Smooth muscle cell (in vitro differentiated cells): ENCODE measurements at regions not wholly inside any gene's neighbourhood (a gene's known extent, or its start where the extent isn't known, plus 50 kb on each side); places are given as distances from the start of the nearest gene placed in this dataset.
A peak's percentile ranks its signal among the peaks of the same experiment; 100 is the strongest.

Source experiments
- DNase-seq: peaks from one replicate; lab custom pipeline; 2025; ENCODE audit not compliant: unreplicated experiment; lab: John Stamatoyannopoulos, UW
- H2AFZ ChIP-seq: fragments of 200-600 bp; sonication (generic); 2 replicates; pipeline ENCODE4 v1.6.0; 2016; ENCODE audit warnings: antibody characterized with exemption, low read depth, mild to moderate bottlenecking
- H3F3A ChIP-seq: fragments of 200-600 bp; sonication (generic); 2 replicates; pipeline ENCODE4 v1.6.0; 2017; ENCODE audit warnings: antibody characterized with exemption, low read depth
- H3K27ac ChIP-seq: fragments of 200-600 bp; sonication (generic); 2 replicates; pipeline ENCODE4 v1.5.1; 2016; ENCODE audit warnings: low read depth, mild to moderate bottlenecking
- H3K27me3 ChIP-seq: fragments of 200-600 bp; sonication (generic); 2 replicates; pipeline ENCODE4 v1.6.1; 2016; ENCODE audit warnings: low read depth, mild to moderate bottlenecking
- H3K36me3 ChIP-seq: fragments of 200-600 bp; sonication (generic); 2 replicates; pipeline ENCODE4 v1.5.1; 2016; ENCODE audit warnings: low read depth
- H3K4me1 ChIP-seq: fragments of 200-600 bp; sonication (generic); 2 replicates; pipeline ENCODE4 v1.5.1; 2016; ENCODE audit warnings: low read depth
- H3K4me2 ChIP-seq: fragments of 200-600 bp; sonication (generic); 2 replicates; pipeline ENCODE4 v1.6.0; 2016; ENCODE audit warnings: mild to moderate bottlenecking
- H3K4me3 ChIP-seq: fragments of 200-600 bp; sonication (generic); 2 replicates; pipeline ENCODE4 v1.5.1; 2016; ENCODE audit warnings: mild to moderate bottlenecking
- H3K79me2 ChIP-seq: fragments of 200-600 bp; sonication (generic); 2 replicates; pipeline ENCODE4 v1.6.0; 2016; ENCODE audit warnings: low read depth, mild to moderate bottlenecking
- H3K9ac ChIP-seq: fragments of 200-600 bp; sonication (generic); 2 replicates; pipeline ENCODE4 v1.6.0; 2016; ENCODE audit warnings: low read depth
- H3K9me3 ChIP-seq: fragments of 200-600 bp; sonication (generic); replicated peaks from 2 replicates; pipeline ENCODE4 v1.5.1; 2016; ENCODE audit warnings: low read depth
- H4K20me1 ChIP-seq: fragments of 200-600 bp; sonication (generic); 2 replicates; pipeline ENCODE4 v1.6.0; 2016; ENCODE audit warnings: low read depth
- CTCF ChIP-seq: fragments of 200-600 bp; sonication (generic); IDR thresholded peaks from 2 replicates; pipeline ENCODE4 v1.5.1; 2017; ENCODE audit warnings: borderline replicate concordance, mild to moderate bottlenecking, antibody characterized with exemption; ENCODE audit not compliant: insufficient read depth, poor library complexity, severe bottlenecking
- whole genome bisulfite sequencing: methylation state at CpG from one replicate; pipeline ENCODE4 v1.1.7; 2016; ENCODE audit warnings: low lambda C conversion rate; 5-methylcytosine and 5-hydroxymethylcytosine counted together

DNA sequence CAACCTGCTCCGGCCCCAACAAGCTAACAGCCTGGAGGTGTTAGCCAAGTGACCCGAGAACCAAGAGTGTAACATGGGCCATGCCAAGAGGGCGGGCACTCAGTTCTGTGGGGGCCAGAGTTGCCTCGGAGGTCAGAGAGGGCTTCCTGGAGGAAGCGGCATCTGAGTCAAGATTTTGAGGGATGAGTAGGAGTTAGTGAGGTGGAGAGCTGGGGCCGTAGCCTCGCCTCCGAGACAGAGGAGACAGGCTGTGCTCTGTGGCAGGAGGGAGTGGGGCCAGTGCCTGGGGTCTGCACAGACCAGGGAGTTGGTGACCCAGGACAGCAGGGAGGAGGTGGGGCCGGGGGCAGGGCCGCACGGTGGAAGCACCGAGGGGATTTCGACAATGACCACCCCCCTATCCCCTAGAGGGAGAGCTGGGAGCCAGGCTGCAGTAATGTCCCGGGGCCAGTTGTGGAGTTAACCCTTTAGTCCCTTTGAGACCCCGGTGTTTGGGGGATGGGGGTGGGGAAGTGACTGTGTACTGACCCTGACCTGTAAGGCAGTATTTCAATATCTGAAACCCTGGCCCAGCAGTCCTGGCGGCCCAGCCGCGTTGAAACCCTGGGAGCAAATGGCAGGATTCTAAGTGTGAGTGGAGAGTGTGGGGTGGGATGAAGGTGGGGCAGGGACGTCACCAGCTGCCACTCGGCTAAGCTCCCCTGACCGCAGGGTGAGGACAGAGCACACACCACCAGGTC lies 148.7 kb upstream of the COL5A1 start:
- DNase-seq: no peak
- peaks cover 19% of the 10 kb centered on the region for H3F3A ChIP-seq
- peaks cover 12% of the 10 kb centered on the region for H3K4me1 ChIP-seq
- peak overlapping the region; percentile 88 for H3K27ac ChIP-seq
- no peak overlapping the region for H2AFZ ChIP-seq
- no peaks in the 10 kb centered on the region for H3K36me3 ChIP-seq
- no peaks in the 10 kb centered on the region for H4K20me1 ChIP-seq
- peak overlapping the region; percentile 36 for H3K9ac ChIP-seq
- 54% methylated on average over 21 of the region's 21 CpGs for WGBS
- H3K4me2 ChIP-seq: peak overlapping the region; percentile 62
- H3K79me2 ChIP-seq: no peaks in the 10 kb centered on the region
- H3K4me3 ChIP-seq: no peak overlapping the region
- H3K27me3 ChIP-seq: no peaks in the 10 kb centered on the region
- no peaks in the 10 kb centered on the region for H3K9me3 ChIP-seq
- TF ChIP-seq CTCF: no peak

DNA sequence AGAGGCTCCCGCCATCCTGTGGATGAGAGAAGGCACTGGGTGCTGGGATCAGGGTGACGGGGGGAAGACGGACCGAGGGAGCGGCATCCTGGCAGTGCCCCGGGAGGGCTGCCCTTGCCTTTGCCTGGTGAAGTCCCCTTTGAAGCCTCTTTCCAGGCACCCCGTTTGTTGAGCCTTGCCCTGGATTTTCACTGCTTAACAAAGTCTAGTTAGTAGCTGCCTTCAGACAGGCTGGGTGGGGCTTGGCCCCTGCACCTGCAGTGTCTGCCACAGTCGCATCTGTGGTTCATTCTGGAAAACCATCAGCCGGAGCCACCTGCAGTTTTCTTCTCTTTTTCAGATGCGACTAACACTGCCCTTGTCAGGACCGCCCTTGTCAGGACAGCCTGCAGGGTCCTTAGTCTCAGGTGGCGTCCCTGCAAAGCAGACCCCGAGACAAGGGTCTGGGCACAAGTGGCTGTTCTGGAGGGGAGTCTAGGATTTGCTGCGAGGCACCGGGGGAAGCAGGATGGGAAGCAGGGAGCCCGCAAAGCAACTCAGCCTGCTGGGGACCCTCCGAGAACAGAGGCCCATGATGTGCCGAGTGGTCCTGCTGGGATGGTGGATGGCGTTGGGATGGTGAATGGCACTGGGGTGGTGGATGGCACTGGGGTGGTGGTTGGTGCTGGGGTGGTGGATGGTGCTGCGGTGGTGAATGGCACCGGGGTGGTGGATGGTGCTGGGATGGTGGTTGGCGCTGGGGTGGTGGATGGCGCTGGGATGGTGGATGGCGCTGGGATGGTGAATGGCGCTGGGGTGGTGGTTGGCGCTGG lies 147.9 kb upstream of the COL5A1 start:
- no peak overlapping the region for H3K4me2 ChIP-seq
- H3K9me3 ChIP-seq: no peaks in the 10 kb centered on the region
- peak overlapping the region; percentile 88 for H3K27ac ChIP-seq
- DNase-seq: no peak
- H3K36me3 ChIP-seq: no peaks in the 10 kb centered on the region
- H3K4me1 ChIP-seq: peaks cover 12% of the 10 kb centered on the region
- H3K27me3 ChIP-seq: no peaks in the 10 kb centered on the region
- TF ChIP-seq CTCF: no peak
- H3F3A ChIP-seq: peaks cover 21% of the 10 kb centered on the region
- peak overlapping the region; percentile 36 for H3K9ac ChIP-seq
- no peak overlapping the region for H3K4me3 ChIP-seq
- 92% methylated on average over 19 of the region's 26 CpGs for WGBS
- H2AFZ ChIP-seq: no peak overlapping the region
- H3K79me2 ChIP-seq: no peaks in the 10 kb centered on the region
- no peaks in the 10 kb centered on the region for H4K20me1 ChIP-seq

GRCh38 chr9:134494273-134494815 lies 147.3 kb upstream of the COL5A1 start:
- H4K20me1 ChIP-seq: no peaks in the 10 kb centered on the region
- no peak for DNase-seq
- no peaks in the 10 kb centered on the region for H3K27me3 ChIP-seq
- H2AFZ ChIP-seq: no peak overlapping the region
- TF ChIP-seq CTCF: no peak
- no peak overlapping the region for H3K27ac ChIP-seq
- 89% methylated on average over 4 of the region's 17 CpGs for WGBS
- peaks cover 12% of the 10 kb centered on the region for H3K4me1 ChIP-seq
- H3K79me2 ChIP-seq: no peaks in the 10 kb centered on the region
- H3K9me3 ChIP-seq: no peaks in the 10 kb centered on the region
- H3K4me3 ChIP-seq: no peak overlapping the region
- H3K36me3 ChIP-seq: no peaks in the 10 kb centered on the region
- no peak overlapping the region for H3K9ac ChIP-seq
- peaks cover 21% of the 10 kb centered on the region for H3F3A ChIP-seq
- no peak overlapping the region for H3K4me2 ChIP-seq
